ENCODE measurements at regions not wholly inside any gene's neighbourhood (a gene's known extent, or its start where the extent isn't known, plus 50 kb on each side); places are given as distances from the start of the nearest gene placed in this dataset.

DNA sequence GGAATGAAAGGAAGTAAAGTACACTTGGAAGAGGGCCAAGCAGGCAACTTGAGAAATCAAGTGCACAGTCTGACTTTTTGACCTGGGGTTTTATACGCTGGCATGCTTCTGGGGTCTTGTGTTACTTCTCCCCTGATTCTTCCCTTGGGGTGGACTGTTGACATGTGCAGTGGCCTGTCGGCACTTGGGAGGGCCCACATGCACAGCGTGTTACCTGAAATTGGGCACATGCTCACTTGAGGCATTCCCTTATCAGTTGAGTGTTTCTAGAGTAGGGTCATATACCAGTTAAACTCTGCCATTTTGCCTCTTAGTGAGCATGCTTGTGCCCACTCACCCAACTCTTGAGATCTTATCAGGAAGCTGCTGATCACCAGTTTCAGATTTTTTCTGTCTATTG, 329.1 kb upstream of the SOX2 start (continued):
- no peak for TF ChIP-seq BCL11A (IDR thresholded peaks at IDR 0.05; ENCODE audit: low read depth in 2 of 2, low read length in 2 of 2)
- TF ChIP-seq SIX5 (IDR thresholded peaks at IDR 0.05; ENCODE audit: low read depth, low read length), result no peak
